Bone marrow (tissue), 2 donors: ENCODE measurements at regions not wholly inside any gene's neighbourhood (a gene's known extent, or its start where the extent isn't known, plus 50 kb on each side); places are given as distances from the start of the nearest gene placed in this dataset.

Experiments used
- DNase-seq, 2 donors: peaks; one replicate each; lab custom pipeline; 2025; lab: John Stamatoyannopoulos, UW

- no peak for DNase-seq
These were observed 688.4 kb downstream of the REEP3 start for GRCh38 chr10:64209561-64209960.

GRCh38 chr10:64210211-64210610 lies 689.0 kb downstream of the REEP3 start:
- no peak for DNase-seq

DNA sequence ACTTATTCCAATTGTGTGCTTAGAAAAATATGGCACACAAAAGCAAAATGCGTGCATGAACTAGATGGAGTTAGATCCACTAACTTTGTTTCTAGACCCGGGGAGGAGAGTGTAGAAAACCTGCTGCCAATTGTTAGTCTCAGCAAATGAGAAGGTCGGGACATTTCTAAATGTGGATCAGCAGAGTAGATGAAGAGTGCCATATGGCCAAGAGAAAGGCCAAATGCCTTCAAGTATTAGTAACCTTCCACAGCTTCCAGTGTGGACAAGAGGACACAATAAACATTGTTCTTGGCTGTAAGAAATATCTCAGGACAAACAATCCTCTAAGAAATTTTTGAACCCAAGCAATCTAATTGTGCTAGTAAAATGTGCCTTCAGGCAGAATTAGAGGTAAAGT lies 690.3 kb downstream of the REEP3 start:
- no peak for DNase-seq

DNA sequence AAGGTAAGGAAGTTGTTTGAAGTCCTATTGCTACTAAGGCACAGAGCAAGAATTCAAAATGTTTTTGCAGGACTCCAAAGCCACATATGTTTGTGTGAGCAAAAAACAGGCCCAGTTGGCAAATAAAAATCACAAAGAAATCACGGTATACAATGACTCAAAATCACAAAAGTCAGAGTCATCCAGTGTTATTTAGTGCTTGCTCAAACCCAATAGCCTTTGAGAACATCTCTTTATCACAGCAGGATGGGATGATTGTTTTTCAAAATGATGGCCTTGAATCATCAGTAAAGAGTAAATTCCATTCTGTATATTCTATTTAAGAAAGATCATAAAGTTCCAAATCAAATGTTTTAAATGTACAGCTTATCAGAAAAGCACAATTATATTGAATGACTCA lies 693.9 kb downstream of the REEP3 start:
- no peak for DNase-seq

DNA sequence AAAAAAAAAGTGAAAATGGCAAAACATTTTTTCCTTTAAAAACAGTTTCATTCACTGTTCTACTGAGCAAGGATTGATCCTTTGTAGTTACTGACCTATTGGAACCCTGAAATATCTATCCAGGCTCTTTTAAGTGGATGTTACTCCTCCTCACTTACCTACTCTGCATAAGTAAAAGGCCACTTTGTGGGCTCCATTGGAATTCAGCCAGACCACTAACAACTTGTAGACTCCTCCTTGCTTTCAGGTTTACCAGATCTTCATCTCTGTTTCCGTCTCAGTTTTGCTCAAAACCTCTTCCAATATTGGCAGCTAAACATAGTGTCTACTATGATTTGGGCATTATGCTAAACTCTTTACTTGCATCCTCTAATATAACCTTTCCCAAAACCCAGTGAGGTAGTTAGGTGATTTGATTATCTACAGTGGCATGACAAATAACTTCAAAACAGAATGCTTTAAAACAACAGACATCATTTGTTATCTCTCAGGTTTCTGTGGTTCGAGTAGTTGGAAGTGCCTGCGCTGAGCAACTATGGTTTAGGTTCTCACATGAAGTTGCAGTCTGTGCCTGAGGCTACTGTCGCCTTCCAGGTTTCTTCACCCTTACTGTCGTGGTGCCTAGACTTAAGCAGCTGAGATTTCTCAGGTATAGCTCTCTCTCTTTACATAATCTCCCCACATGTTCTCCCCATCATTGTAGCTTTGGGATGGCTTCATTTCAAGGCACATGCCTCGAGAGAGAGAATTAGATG lies 698.2 kb downstream of the REEP3 start:
- DNase-seq: no peak

DNA sequence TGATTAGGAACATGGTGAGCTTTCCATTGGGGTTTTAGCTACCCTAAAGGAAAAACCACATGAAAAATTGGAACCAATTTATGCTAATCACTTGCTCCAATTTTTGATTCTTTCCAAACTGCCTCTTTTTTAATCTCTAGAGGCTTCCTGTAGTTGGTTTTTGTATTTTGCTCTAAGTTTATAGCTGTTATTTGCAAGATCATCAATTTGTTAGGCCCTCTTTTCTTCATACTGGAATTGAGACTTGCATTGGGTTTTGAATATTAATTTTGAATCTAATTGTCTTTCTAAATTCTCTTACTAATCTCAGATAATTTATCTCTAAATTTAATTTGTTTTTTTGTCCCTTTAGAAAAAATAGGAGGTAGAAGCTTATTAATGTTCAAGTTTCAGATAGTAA lies 713.3 kb downstream of the REEP3 start:
- DNase-seq: no peak

DNA sequence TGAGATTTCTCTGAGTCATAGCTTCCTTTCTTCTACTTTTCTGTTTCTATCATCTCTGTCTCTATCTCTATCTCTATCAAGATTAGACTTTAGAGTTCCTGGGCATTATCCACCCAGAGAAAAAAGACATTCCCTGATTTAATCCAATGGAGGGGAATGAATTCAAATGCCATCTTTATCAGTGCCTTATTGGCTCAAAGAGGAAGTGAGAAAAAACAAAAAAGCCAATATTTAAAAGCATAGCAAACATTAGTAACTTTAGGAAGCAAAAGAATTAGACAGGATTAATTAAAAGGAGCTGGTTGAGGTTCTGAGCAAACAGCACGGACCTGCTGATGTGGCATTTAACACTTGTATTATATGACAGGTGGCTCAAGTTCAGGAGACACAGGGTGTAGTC lies 736.5 kb downstream of the REEP3 start:
- DNase-seq: no peak

GRCh38 chr10:64261092-64261491 lies 739.9 kb downstream of the REEP3 start:
- no peak for DNase-seq

DNA sequence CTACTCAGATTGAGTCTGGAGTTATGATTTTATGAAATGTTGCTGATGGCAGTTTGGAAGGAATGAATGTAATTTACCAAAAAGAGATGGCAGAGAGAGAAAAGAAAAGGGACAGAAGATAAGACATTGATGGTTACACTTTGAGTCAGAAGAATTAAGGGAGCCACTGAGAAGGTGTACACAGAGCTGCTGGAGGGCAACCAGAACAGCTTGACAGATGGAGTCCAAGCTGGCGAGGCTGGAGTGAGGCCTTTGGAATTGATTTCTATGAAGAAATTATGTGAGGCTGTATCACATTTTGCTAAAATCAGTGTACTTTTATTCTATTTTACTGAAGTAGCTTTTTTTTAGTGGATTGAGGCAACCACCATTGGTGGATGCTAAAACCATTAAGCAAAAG lies 740.5 kb downstream of the REEP3 start:
- no peak for DNase-seq

- DNase-seq: no peak
These were observed 744.8 kb downstream of the REEP3 start for GRCh38 chr10:64265961-64266360.

- DNase-seq: no peak
These were observed 750.3 kb downstream of the REEP3 start for GRCh38 chr10:64271508-64271907.

- DNase-seq: no peak
These were observed 750.8 kb downstream of the REEP3 start for GRCh38 chr10:64271983-64272382.

DNA sequence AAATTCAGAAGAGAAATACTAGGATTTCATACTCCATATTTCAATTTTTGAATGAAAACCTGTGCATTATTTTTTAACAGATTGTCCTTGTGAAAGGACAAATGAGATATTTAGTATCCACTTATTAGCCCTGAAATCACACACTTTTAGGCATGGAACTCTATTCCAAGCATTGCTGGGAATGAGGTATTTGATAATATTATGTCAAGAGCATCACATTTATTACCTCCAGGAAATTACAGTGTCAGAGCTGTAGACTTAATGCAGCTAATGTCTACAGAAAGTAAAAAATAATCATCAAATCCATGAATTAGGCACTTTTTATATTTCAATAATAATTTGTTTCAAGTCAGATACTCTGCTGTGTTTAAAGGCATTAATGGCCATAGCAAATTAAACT lies 753.8 kb downstream of the REEP3 start:
- no peak for DNase-seq

- no peak for DNase-seq
These were observed 754.6 kb downstream of the REEP3 start for GRCh38 chr10:64275774-64276173.

DNA sequence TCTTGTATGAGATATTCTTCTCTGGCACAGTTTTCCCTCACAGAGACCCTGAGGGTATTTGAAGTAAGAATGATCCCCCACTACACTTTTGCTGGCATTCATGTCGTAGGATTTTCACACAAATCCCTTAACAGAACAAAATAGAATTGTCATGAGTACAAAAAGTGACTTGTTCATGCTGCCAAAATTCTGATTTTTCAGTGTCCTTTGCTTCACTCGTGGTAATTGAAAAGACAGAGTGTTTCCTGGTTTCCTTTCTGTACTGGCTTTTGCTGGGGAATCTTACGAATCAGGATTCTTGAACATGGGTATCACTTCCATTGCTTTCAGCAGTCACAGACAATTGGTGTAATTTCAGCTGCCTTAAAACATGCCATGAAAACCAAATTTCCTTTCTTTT lies 756.3 kb downstream of the REEP3 start:
- no peak for DNase-seq

- no peak for DNase-seq
These were observed 762.4 kb downstream of the REEP3 start for GRCh38 chr10:64283621-64284020.

- DNase-seq: no peak
These were observed 765.3 kb downstream of the REEP3 start for GRCh38 chr10:64286533-64286932.

GRCh38 chr10:64288404-64288803 lies 767.2 kb downstream of the REEP3 start:
- DNase-seq: no peak

DNA sequence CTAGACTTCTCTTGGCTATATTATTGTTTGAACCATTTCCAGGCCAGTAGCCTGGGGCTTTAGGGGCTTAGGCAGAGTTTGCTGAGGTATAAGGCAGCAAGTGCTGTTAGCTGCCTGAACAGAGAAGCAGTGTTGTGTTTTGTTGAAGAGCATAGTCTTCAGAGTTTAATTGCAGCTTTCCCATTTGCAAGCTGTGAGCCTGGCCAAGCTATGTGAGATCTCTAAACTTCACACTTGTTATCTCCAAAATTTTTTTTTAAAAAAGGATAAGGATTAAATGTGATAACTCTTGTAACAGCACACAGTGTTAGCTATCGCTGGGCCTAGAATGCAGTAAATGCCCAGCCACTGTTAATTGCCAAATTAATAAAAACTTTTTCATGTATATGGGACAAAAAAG lies 782.4 kb downstream of the REEP3 start:
- no peak for DNase-seq

DNA sequence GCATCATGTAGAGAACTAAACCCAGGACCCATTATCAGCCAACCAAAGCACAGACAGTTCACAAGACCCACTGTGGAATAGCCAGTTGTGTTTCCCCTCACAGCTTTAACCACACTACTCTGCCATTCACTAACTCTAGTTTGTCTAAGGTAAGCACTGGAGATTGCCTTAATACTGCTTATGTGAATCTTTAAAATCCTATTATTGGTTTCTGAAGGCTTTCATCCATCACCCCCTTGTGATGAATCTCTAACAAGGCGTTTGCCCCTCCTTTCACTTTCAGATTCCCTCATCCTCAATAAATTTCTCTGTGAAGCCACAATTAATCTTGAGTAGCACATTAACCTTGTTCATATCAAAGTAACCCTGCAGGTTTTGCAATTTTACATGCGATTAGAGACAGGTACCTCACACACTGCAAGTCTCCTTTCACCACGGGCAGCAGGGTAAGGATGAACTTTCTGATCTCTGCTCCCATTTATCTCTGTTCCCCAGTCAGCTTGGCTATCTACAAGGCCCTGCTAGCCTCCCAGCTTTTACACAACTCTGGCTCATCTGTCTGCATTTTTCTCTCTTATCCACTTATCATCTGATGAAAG lies 785.6 kb downstream of the REEP3 start:
- no peak for DNase-seq

DNA sequence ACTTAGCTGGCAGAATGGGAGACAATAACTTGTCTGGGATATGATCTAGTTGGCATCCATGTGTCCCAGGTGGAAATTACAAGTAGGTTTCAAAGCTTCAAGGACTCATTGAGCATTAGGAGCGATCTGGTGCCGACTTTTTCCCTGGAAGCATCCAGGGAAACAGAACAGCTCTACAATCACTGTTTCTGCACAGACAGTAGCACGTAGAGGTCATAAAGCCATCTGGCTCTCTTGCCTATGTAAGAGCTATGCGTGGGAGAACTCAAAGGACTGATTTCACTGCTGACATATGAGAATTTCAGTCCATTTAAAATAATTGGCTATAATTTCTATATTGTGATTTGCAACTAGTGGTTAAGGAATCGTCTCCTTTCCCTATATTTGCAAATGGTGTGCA lies 791.7 kb downstream of the REEP3 start:
- no peak for DNase-seq

DNA sequence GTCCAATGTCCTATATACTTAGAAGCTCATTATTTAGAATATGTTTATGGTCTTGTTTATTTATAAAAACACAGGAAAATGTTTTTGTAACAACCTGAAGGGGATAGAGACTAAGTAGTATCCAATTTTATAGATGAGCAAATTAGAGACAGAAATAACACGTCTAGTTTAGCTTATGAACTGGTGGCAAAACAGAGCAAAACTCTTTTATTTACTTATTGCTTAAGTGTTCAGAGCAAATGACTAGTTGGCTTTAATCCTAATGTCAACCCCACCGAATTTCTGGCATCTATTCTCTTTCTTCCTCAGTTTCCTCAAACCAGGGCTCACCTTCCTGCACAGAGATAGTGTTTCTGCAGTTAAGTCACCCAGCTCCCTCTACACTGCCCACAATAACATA lies 792.8 kb downstream of the REEP3 start:
- DNase-seq: no peak

DNA sequence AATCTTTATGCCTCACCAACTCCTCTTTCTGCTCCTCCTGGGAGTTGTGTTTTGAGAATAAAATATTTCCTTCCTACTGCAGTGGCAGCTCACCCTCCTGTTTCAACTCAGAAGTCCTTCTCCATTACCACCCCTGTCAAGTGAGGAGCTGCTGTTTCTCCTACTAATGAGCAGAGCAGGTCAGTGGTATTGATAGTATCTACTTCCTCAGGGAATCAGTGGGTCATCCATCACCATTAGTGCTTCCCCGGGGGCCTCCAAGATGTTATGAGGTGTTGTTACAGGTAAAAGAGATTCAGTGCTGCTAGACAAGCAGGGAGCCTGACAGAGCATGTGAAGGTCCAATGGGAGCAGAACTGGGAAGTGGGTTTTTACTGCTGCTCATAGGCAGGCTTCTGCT lies 795.2 kb downstream of the REEP3 start:
- DNase-seq: no peak

GRCh38 chr10:64316833-64317232 lies 795.6 kb downstream of the REEP3 start:
- no peak for DNase-seq
